ENCODE measurements at regions not wholly inside any gene's neighbourhood (a gene's known extent, or its start where the extent isn't known, plus 50 kb on each side); places are given as distances from the start of the nearest gene placed in this dataset.

DNA sequence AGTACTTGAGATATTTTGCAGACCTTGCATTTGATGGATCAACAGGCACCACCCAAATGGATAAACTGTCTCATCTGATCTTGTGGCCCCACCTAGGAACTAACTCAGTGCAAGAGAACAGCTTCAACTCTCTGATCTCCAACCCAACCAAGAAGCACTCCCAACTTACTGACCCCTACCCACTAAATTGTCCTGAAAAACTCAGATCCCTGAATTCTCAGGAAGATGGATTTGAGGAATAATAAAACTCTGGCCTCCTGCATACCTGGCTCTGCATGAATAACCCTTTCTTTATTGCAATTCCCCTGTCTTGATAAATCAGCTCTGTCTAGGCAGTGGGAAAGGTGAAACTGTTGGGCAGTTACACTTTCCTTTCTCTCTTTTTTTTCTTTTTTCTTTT is 247.9 kb downstream of the ZPLD1 start:
- TF ChIP-seq, protein P1, sequence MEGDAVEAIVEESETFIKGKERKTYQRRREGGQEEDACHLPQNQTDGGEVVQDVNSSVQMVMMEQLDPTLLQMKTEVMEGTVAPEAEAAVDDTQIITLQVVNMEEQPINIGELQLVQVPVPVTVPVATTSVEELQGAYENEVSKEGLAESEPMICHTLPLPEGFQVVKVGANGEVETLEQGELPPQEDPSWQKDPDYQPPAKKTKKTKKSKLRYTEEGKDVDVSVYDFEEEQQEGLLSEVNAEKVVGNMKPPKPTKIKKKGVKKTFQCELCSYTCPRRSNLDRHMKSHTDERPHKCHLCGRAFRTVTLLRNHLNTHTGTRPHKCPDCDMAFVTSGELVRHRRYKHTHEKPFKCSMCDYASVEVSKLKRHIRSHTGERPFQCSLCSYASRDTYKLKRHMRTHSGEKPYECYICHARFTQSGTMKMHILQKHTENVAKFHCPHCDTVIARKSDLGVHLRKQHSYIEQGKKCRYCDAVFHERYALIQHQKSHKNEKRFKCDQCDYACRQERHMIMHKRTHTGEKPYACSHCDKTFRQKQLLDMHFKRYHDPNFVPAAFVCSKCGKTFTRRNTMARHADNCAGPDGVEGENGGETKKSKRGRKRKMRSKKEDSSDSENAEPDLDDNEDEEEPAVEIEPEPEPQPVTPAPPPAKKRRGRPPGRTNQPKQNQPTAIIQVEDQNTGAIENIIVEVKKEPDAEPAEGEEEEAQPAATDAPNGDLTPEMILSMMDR (IDR thresholded peaks at IDR 0.05; ENCODE audit: poor library complexity, severe bottlenecking): no peak
- no peak for TF ChIP-seq TAF1 (IDR thresholded peaks at IDR 0.05; ENCODE audit: low read depth)
- TF ChIP-seq MXI1 (conservative IDR thresholded peaks at IDR 0.05; ENCODE audit: poor library complexity, severe bottlenecking): no peak
- no peak overlapping the region for H2AFZ ChIP-seq (ENCODE audit: low read depth, low read length)

DNA sequence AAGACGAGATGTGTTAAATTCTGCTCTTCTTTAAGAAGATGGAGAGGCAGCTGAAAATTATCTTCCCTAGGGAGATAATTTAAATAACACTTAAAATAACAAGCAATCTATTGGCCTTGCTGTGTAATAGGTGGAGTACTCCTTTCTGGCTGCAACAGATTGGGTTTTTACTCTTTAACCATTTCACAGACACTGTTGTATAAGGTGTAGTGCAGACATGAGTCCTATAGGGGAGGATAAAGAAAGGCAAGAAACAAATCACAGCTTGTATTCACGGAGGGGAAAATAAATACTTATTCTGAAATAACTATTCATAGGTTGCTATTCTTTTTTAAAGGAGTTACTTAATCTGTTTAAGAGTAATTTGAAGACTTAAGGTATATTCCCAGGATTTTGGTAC is 252.0 kb downstream of the ZPLD1 start:
- Histone ChIP-seq H3K9me3 (ENCODE audit: low read length) (no peaks in the 10 kb centered on the region), H3K9ac (ENCODE audit: low read length) (no peak overlapping the region), H4K20me1 (ENCODE audit: insufficient read depth) (no peaks in the 10 kb centered on the region), H3F3A (ENCODE audit: insufficient read depth, low read length, poor library complexity, severe bottlenecking) (no peaks in the 10 kb centered on the region), H3K4me3 (ENCODE audit: low read length) (no peak overlapping the region), H3K27me3 (ENCODE audit: insufficient read depth, low read depth, low read length) (no peaks in the 10 kb centered on the region), H2AFZ (ENCODE audit: low read depth, low read length) (no peak overlapping the region), H3K27ac (ENCODE audit: low read length) (peak overlapping the region; percentile 81), H3K4me2 (ENCODE audit: low read length) (no peak overlapping the region), H3K9me2 (ENCODE audit: insufficient read depth, low read length) (no peaks in the 10 kb centered on the region), H3K79me2 (replicated peaks; ENCODE audit: insufficient read depth, low read length) (no peaks in the 10 kb centered on the region), H3K36me3 (ENCODE audit: insufficient read depth, low read length) (no peaks in the 10 kb centered on the region)
- TF ChIP-seq SMC3 (conservative IDR thresholded peaks at IDR 0.05; ENCODE audit: poor library complexity): no peak
- TF ChIP-seq, protein P1 (IDR thresholded peaks at IDR 0.05; ENCODE audit: poor library complexity, severe bottlenecking): peak; percentile 48
- peak; percentile 51 for TF ChIP-seq RAD21 (conservative IDR thresholded peaks at IDR 0.05)

More for the DNA sequence above, 247.9 kb downstream of the ZPLD1 start:
- Histone ChIP-seq H3K4me3 (ENCODE audit: low read length) (no peak overlapping the region), H3K27ac (ENCODE audit: low read length) (no peak overlapping the region), H3K9me3 (ENCODE audit: low read length) (no peaks in the 10 kb centered on the region), H3K9me2 (ENCODE audit: insufficient read depth, low read length) (no peaks in the 10 kb centered on the region), H3K27me3 (ENCODE audit: insufficient read depth, low read depth, low read length) (no peaks in the 10 kb centered on the region), H3F3A (ENCODE audit: insufficient read depth, low read length, poor library complexity, severe bottlenecking) (no peaks in the 10 kb centered on the region), H3K9ac (ENCODE audit: low read length) (no peak overlapping the region), H3K4me2 (ENCODE audit: low read length) (no peak overlapping the region), H3K79me2 (replicated peaks; ENCODE audit: insufficient read depth, low read length) (no peaks in the 10 kb centered on the region), H3K36me3 (ENCODE audit: insufficient read depth, low read length) (no peaks in the 10 kb centered on the region), H4K20me1 (ENCODE audit: insufficient read depth) (no peaks in the 10 kb centered on the region)

DNA sequence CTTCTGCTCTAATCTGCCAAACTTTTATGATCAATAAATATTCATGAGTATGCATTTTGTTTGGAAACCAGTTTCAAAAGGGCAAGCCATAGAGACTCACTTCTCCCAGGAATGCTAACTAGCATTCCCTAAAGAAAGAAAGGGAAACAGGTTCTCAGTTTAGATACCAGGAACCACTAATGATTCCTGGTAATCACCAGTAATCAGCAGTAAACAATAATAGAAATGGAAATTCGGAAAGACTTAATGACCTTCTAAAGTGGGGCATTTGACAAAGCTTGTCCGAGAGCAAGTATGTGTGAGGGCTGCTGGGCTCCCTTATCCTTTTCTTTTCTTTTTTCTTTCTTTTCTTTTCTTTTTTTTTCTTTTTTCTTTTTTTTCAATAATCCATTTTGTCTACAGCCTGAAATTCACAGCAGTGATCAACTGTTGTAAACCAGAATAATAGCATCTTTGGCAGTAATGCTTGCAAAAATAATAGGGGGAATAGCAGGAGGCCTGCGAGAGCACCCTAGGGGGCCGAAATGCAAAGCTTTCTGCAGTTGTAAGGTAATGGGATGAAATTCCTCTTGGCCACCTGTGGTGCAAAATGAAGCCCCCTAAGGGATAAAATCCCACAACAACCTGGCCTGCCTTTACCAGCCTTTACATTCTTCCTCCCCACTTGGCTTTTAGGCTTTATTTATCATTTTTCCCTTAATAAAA is 253.2 kb downstream of the ZPLD1 start:
- no peak overlapping the region for H2AFZ ChIP-seq (ENCODE audit: low read depth, low read length)
- H3K79me2 ChIP-seq (replicated peaks; ENCODE audit: insufficient read depth, low read length): no peaks in the 10 kb centered on the region
- no peak for TF ChIP-seq EZH2 (IDR thresholded peaks at IDR 0.05; ENCODE audit: borderline replicate concordance, insufficient read depth, low read length, poor library complexity, severe bottlenecking)
- peak; percentile 47 for TF ChIP-seq POLR2AphosphoS5 (IDR thresholded peaks at IDR 0.05)
- TF ChIP-seq SMC3 (conservative IDR thresholded peaks at IDR 0.05; ENCODE audit: poor library complexity): no peak
- TF ChIP-seq, protein P1 (IDR thresholded peaks at IDR 0.05; ENCODE audit: poor library complexity, severe bottlenecking): no peak
- TF ChIP-seq EP300 (conservative IDR thresholded peaks at IDR 0.05; ENCODE audit: poor library complexity, severe bottlenecking): no peak
- TF ChIP-seq TAF1 (IDR thresholded peaks at IDR 0.05; ENCODE audit: low read depth): no peak
- TF ChIP-seq RAD21 (conservative IDR thresholded peaks at IDR 0.05): peak; percentile 23
- TF ChIP-seq, protein P2, sequence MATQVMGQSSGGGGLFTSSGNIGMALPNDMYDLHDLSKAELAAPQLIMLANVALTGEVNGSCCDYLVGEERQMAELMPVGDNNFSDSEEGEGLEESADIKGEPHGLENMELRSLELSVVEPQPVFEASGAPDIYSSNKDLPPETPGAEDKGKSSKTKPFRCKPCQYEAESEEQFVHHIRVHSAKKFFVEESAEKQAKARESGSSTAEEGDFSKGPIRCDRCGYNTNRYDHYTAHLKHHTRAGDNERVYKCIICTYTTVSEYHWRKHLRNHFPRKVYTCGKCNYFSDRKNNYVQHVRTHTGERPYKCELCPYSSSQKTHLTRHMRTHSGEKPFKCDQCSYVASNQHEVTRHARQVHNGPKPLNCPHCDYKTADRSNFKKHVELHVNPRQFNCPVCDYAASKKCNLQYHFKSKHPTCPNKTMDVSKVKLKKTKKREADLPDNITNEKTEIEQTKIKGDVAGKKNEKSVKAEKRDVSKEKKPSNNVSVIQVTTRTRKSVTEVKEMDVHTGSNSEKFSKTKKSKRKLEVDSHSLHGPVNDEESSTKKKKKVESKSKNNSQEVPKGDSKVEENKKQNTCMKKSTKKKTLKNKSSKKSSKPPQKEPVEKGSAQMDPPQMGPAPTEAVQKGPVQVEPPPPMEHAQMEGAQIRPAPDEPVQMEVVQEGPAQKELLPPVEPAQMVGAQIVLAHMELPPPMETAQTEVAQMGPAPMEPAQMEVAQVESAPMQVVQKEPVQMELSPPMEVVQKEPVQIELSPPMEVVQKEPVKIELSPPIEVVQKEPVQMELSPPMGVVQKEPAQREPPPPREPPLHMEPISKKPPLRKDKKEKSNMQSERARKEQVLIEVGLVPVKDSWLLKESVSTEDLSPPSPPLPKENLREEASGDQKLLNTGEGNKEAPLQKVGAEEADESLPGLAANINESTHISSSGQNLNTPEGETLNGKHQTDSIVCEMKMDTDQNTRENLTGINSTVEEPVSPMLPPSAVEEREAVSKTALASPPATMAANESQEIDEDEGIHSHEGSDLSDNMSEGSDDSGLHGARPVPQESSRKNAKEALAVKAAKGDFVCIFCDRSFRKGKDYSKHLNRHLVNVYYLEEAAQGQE (IDR thresholded peaks at IDR 0.05; ENCODE audit: borderline replicate concordance): peak; percentile 42
- TF ChIP-seq MXI1 (conservative IDR thresholded peaks at IDR 0.05; ENCODE audit: poor library complexity, severe bottlenecking): no peak
- H3F3A ChIP-seq (ENCODE audit: insufficient read depth, low read length, poor library complexity, severe bottlenecking): no peaks in the 10 kb centered on the region
- H3K36me3 ChIP-seq (ENCODE audit: insufficient read depth, low read length): no peaks in the 10 kb centered on the region
- H4K20me1 ChIP-seq (ENCODE audit: insufficient read depth): no peaks in the 10 kb centered on the region
- H3K9ac ChIP-seq (ENCODE audit: low read length): peak overlapping the region; percentile 21
- peak overlapping the region; percentile 3 for H3K4me3 ChIP-seq (ENCODE audit: low read length)
- H3K9me2 ChIP-seq (ENCODE audit: insufficient read depth, low read length): no peaks in the 10 kb centered on the region
- H3K27me3 ChIP-seq (ENCODE audit: insufficient read depth, low read depth, low read length): no peaks in the 10 kb centered on the region
- H3K27ac ChIP-seq (ENCODE audit: low read length): peak overlapping the region; percentile 81
- peak overlapping the region; percentile 20 for H3K4me2 ChIP-seq (ENCODE audit: low read length)
- no peaks in the 10 kb centered on the region for H3K9me3 ChIP-seq (ENCODE audit: low read length)
